ENCODE measurements at regions not wholly inside any gene's neighbourhood (a gene's known extent, or its start where the extent isn't known, plus 50 kb on each side); places are given as distances from the start of the nearest gene placed in this dataset.

- DNase-seq (ENCODE audit: low spot score), result no peak
- Histone ChIP-seq H3K4me3 (ENCODE audit: low read depth in 1 of 3, low read length in 3 of 3) (no peak overlapping the region), H3K9me3 (ENCODE audit: control insufficient read depth in 4 of 4, low read length in 3 of 4) (no peaks in the 10 kb centered on the region), H3K36me3 (ENCODE audit: control insufficient read depth in 4 of 4, insufficient read depth in 3 of 4, low read depth in 1 of 4, low read length in 3 of 4) (peaks cover 0 to 6% (median 0%) of the 10 kb centered on the region in 4 donors), H3K27ac (ENCODE audit: low read depth in 1 of 2, low read length in 2 of 2) (no peak overlapping the region), H3K4me1 (ENCODE audit: control insufficient read depth in 4 of 4, insufficient read depth in 4 of 4, low read length in 3 of 4) (peaks cover under 1 to 32% (median 14%) of the 10 kb centered on the region in 4 donors), H3K27me3 (ENCODE audit: control insufficient read depth in 4 of 4, insufficient read depth in 4 of 4, low read length in 3 of 4) (no peaks in the 10 kb centered on the region), H3K9ac (ENCODE audit: low read depth in 1 of 2, low read length in 2 of 2) (no peak overlapping the region)
- 93% methylated on average over 2 of the region's 2 CpGs for WGBS
- TF ChIP-seq SP1 (IDR thresholded peaks at IDR 0.05) (no peak), HNF4A (conservative IDR thresholded peaks at IDR 0.05) (no peak), HNF4G (IDR thresholded peaks at IDR 0.05) (no peak), GABPA (IDR thresholded peaks at IDR 0.05 in 1 of 2, conservative IDR thresholded peaks at IDR 0.05 in 1 of 2) (no peak), REST (IDR thresholded peaks at IDR 0.05) (no peak), FOXA1 (IDR thresholded peaks at IDR 0.05) (no peak), YY1 (IDR thresholded peaks at IDR 0.05) (no peak), RXRA (IDR thresholded peaks at IDR 0.05) (no peak), MAX (IDR thresholded peaks at IDR 0.05) (no peak), TAF1 (conservative IDR thresholded peaks at IDR 0.05) (no peak), JUND (IDR thresholded peaks at IDR 0.05) (no peak)
- TF ChIP-seq, protein P1, sequence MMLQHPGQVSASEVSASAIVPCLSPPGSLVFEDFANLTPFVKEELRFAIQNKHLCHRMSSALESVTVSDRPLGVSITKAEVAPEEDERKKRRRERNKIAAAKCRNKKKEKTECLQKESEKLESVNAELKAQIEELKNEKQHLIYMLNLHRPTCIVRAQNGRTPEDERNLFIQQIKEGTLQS (IDR thresholded peaks at IDR 0.05), result no peak
- TF ChIP-seq, protein P2, sequence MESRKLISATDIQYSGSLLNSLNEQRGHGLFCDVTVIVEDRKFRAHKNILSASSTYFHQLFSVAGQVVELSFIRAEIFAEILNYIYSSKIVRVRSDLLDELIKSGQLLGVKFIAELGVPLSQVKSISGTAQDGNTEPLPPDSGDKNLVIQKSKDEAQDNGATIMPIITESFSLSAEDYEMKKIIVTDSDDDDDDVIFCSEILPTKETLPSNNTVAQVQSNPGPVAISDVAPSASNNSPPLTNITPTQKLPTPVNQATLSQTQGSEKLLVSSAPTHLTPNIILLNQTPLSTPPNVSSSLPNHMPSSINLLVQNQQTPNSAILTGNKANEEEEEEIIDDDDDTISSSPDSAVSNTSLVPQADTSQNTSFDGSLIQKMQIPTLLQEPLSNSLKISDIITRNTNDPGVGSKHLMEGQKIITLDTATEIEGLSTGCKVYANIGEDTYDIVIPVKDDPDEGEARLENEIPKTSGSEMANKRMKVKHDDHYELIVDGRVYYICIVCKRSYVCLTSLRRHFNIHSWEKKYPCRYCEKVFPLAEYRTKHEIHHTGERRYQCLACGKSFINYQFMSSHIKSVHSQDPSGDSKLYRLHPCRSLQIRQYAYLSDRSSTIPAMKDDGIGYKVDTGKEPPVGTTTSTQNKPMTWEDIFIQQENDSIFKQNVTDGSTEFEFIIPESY (IDR thresholded peaks at IDR 0.05), result no peak
- TF ChIP-seq, protein P3, sequence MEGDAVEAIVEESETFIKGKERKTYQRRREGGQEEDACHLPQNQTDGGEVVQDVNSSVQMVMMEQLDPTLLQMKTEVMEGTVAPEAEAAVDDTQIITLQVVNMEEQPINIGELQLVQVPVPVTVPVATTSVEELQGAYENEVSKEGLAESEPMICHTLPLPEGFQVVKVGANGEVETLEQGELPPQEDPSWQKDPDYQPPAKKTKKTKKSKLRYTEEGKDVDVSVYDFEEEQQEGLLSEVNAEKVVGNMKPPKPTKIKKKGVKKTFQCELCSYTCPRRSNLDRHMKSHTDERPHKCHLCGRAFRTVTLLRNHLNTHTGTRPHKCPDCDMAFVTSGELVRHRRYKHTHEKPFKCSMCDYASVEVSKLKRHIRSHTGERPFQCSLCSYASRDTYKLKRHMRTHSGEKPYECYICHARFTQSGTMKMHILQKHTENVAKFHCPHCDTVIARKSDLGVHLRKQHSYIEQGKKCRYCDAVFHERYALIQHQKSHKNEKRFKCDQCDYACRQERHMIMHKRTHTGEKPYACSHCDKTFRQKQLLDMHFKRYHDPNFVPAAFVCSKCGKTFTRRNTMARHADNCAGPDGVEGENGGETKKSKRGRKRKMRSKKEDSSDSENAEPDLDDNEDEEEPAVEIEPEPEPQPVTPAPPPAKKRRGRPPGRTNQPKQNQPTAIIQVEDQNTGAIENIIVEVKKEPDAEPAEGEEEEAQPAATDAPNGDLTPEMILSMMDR (IDR thresholded peaks at IDR 0.05; ENCODE audit: low read depth, low read length, missing input control), result no peak
Observed at GRCh38 chr6:71396410-71396801, 107.8 kb downstream of the OGFRL1 start.

DNA sequence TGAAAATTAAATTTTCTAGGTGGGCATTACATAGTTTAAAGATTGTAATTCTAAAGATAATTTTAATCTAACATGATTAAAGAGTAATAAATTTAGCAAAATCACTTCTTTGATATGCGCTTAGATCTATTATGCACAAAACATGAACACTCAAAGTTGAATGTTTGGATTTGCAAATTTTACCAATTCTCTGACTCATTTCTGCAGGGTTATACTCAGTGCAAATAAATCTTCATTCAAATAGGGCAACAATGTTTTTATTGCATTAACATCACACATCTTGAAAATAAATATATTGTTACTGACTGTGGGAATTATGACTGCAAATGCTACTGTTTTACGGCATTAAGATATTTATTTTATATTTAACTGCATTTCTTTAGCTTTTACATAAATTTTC, 110.7 kb downstream of the OGFRL1 start:
- H3K9ac ChIP-seq (ENCODE audit: low read depth in 1 of 2, low read length in 2 of 2), result no peak overlapping the region
- H3K27me3 ChIP-seq (ENCODE audit: control insufficient read depth in 4 of 4, insufficient read depth in 4 of 4, low read length in 3 of 4), result no peaks in the 10 kb centered on the region
- H3K9me3 ChIP-seq (ENCODE audit: control insufficient read depth in 4 of 4, low read length in 3 of 4), result no peaks in the 10 kb centered on the region
- H3K36me3 ChIP-seq (ENCODE audit: control insufficient read depth in 4 of 4, insufficient read depth in 3 of 4, low read depth in 1 of 4, low read length in 3 of 4), result no peaks in the 10 kb centered on the region
- WGBS, result 71% methylated on average over 2 of the region's 2 CpGs
- no peak for DNase-seq (ENCODE audit: low spot score)
- no peak overlapping the region for H3K4me3 ChIP-seq (ENCODE audit: low read depth in 1 of 3, low read length in 3 of 3)
- peaks cover 0 to 21% (median 3%) of the 10 kb centered on the region in 4 donors for H3K4me1 ChIP-seq (ENCODE audit: control insufficient read depth in 4 of 4, insufficient read depth in 4 of 4, low read length in 3 of 4)
- no peak overlapping the region for H3K27ac ChIP-seq (ENCODE audit: low read depth in 1 of 2, low read length in 2 of 2)
- TF ChIP-seq REST (IDR thresholded peaks at IDR 0.05) (no peak), YY1 (IDR thresholded peaks at IDR 0.05) (no peak), TAF1 (conservative IDR thresholded peaks at IDR 0.05) (no peak), FOXA1 (IDR thresholded peaks at IDR 0.05) (no peak), SP1 (IDR thresholded peaks at IDR 0.05) (no peak), JUND (IDR thresholded peaks at IDR 0.05) (no peak), HNF4A (conservative IDR thresholded peaks at IDR 0.05) (no peak), NR2F2 (IDR thresholded peaks at IDR 0.05) (no peak), RAD21 (IDR thresholded peaks at IDR 0.05) (no peak), HNF4G (IDR thresholded peaks at IDR 0.05) (no peak), EGR1 (IDR thresholded peaks at IDR 0.05; ENCODE audit: low read depth in 2 of 2) (no peak), FOXA2 (IDR thresholded peaks at IDR 0.05) (no peak), RXRA (IDR thresholded peaks at IDR 0.05) (no peak)
- TF ChIP-seq, protein P2 (IDR thresholded peaks at IDR 0.05), result no peak
- TF ChIP-seq, protein P1 (IDR thresholded peaks at IDR 0.05), result no peak

Measured in liver (tissue), 8 donors.